HG03521 (cell line): ENCODE measurements at regions not wholly inside any gene's neighbourhood (a gene's known extent, or its start where the extent isn't known, plus 50 kb on each side); places are given as distances from the start of the nearest gene placed in this dataset.

Experiments
- ATAC-seq: cut with Tn5 transposase; IDR thresholded peaks from one replicate; pipeline ENCODE4 v1.9.1; 2021; ENCODE audit warnings: mild to moderate bottlenecking, moderate library complexity; ENCODE audit not compliant: unreplicated experiment

- ATAC-seq, result no peak
Observed at GRCh38 chr7:41148521-41148951, 554.4 kb downstream of the INHBA start.

GRCh38 chr7:41147606-41148485, 555.0 kb downstream of the INHBA start:
- ATAC-seq, result no peak

- no peak for ATAC-seq
Observed at GRCh38 chr7:41146429-41146828, 556.5 kb downstream of the INHBA start.

GRCh38 chr7:41145656-41146055, 557.2 kb downstream of the INHBA start:
- no peak for ATAC-seq

GRCh38 chr7:41142904-41143473, 559.9 kb downstream of the INHBA start:
- ATAC-seq, result no peak

GRCh38 chr7:41139789-41140188, 563.1 kb downstream of the INHBA start:
- ATAC-seq, result no peak

- ATAC-seq, result no peak
Observed at GRCh38 chr7:41136551-41136950, 566.3 kb downstream of the INHBA start.

- no peak for ATAC-seq
Observed at GRCh38 chr7:41135511-41135910, 567.4 kb downstream of the INHBA start.

- ATAC-seq, result peak; percentile 90
Observed at GRCh38 chr7:41134300-41135255, 568.3 kb downstream of the INHBA start.

- ATAC-seq, result peak; percentile 10
Observed at GRCh38 chr7:41133690-41134299, 569.1 kb downstream of the INHBA start.

- ATAC-seq, result no peak
Observed at GRCh38 chr7:41131956-41132355, 570.9 kb downstream of the INHBA start.

GRCh38 chr7:41130561-41131236, 572.2 kb downstream of the INHBA start:
- no peak for ATAC-seq

- ATAC-seq, result no peak
Observed at GRCh38 chr7:41130086-41130485, 572.8 kb downstream of the INHBA start.

- ATAC-seq, result no peak
Observed at GRCh38 chr7:41125343-41125742, 577.5 kb downstream of the INHBA start.

GRCh38 chr7:41122256-41122987, 580.5 kb downstream of the INHBA start:
- no peak for ATAC-seq

- no peak for ATAC-seq
Observed at GRCh38 chr7:41121228-41121627, 581.7 kb downstream of the INHBA start.

GRCh38 chr7:41118486-41118885, 584.4 kb downstream of the INHBA start:
- no peak for ATAC-seq

- no peak for ATAC-seq
Observed at GRCh38 chr7:41117431-41117830, 585.5 kb downstream of the INHBA start.

- no peak for ATAC-seq
Observed at GRCh38 chr7:41116817-41117216, 586.1 kb downstream of the INHBA start.

- no peak for ATAC-seq
Observed at GRCh38 chr7:41116337-41116736, 586.6 kb downstream of the INHBA start.
